ENCODE measurements at regions not wholly inside any gene's neighbourhood (a gene's known extent, or its start where the extent isn't known, plus 50 kb on each side); places are given as distances from the start of the nearest gene placed in this dataset.

- H3K9ac ChIP-seq, result no peak overlapping the region
- H4K20me1 ChIP-seq (ENCODE audit: insufficient read depth), result no peaks in the 10 kb centered on the region
- H3K27ac ChIP-seq, result no peak overlapping the region
- H3K36me3 ChIP-seq (ENCODE audit: insufficient read depth), result no peaks in the 10 kb centered on the region
- no peak overlapping the region for H2AFZ ChIP-seq (ENCODE audit: low read depth)
- H3K4me1 ChIP-seq (ENCODE audit: low read depth, poor library complexity, severe bottlenecking), result no peaks in the 10 kb centered on the region
- no peak for TF ChIP-seq CTCF (conservative IDR thresholded peaks at IDR 0.05; ENCODE audit: low read depth, low read length)
- no peak overlapping the region for H3K4me3 ChIP-seq (IDR thresholded peaks at IDR 0.05; ENCODE audit: insufficient read depth, low read depth, low read length)
- no peak overlapping the region for H3K4me2 ChIP-seq
- no peaks in the 10 kb centered on the region for H3K27me3 ChIP-seq (ENCODE audit: insufficient read depth, low read depth)
- no peaks in the 10 kb centered on the region for H3K79me2 ChIP-seq (ENCODE audit: insufficient read depth, low read depth)
Observed at GRCh38 chr10:109780997-109781396, 142.3 kb downstream of the XPNPEP1 start.

DNA sequence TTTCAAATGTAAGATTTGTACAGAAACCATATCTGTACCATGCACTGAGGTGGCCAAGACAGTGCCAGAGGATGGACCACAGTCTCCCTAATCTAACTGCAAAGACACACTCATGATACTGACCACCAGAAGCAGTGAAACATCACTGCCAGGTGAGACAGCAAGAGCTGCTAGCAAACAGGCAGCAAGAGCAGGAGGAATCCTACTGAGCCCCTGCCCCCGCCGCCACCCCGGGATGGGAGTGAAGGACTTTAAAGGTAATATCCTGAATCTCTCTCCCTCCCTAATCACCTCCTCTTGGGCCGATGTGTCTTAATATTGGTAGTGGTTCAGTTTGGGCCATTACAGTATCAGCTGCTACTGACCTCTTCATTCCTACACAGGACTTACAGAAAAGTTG is 144.3 kb downstream of the XPNPEP1 start:
- Histone ChIP-seq H2AFZ (ENCODE audit: low read depth) (no peak overlapping the region), H3K27ac (no peak overlapping the region), H4K20me1 (ENCODE audit: insufficient read depth) (no peaks in the 10 kb centered on the region), H3K4me2 (no peak overlapping the region), H3K4me3 (IDR thresholded peaks at IDR 0.05; ENCODE audit: insufficient read depth, low read depth, low read length) (no peak overlapping the region), H3K27me3 (ENCODE audit: insufficient read depth, low read depth) (no peaks in the 10 kb centered on the region), H3K36me3 (ENCODE audit: insufficient read depth) (no peaks in the 10 kb centered on the region), H3K4me1 (ENCODE audit: low read depth, poor library complexity, severe bottlenecking) (no peaks in the 10 kb centered on the region), H3K79me2 (ENCODE audit: insufficient read depth, low read depth) (no peaks in the 10 kb centered on the region), H3K9ac (no peak overlapping the region)
- TF ChIP-seq CTCF (conservative IDR thresholded peaks at IDR 0.05; ENCODE audit: low read depth, low read length), result no peak

- H3K27ac ChIP-seq, result no peak overlapping the region
- H3K27me3 ChIP-seq (ENCODE audit: insufficient read depth, low read depth), result no peaks in the 10 kb centered on the region
- no peaks in the 10 kb centered on the region for H4K20me1 ChIP-seq (ENCODE audit: insufficient read depth)
- H3K79me2 ChIP-seq (ENCODE audit: insufficient read depth, low read depth), result no peaks in the 10 kb centered on the region
- no peak overlapping the region for H3K4me3 ChIP-seq (IDR thresholded peaks at IDR 0.05; ENCODE audit: insufficient read depth, low read depth, low read length)
- H3K9ac ChIP-seq, result no peak overlapping the region
- no peaks in the 10 kb centered on the region for H3K4me1 ChIP-seq (ENCODE audit: low read depth, poor library complexity, severe bottlenecking)
- TF ChIP-seq CTCF (conservative IDR thresholded peaks at IDR 0.05; ENCODE audit: low read depth, low read length), result peak; percentile 51
- no peaks in the 10 kb centered on the region for H3K36me3 ChIP-seq (ENCODE audit: insufficient read depth)
- no peak overlapping the region for H3K4me2 ChIP-seq
- peak overlapping the region; percentile 32; the same call in 1 of the 2 replicates for H2AFZ ChIP-seq (ENCODE audit: low read depth)
Observed at GRCh38 chr10:109774121-109774440, 149.2 kb downstream of the XPNPEP1 start.

DNA sequence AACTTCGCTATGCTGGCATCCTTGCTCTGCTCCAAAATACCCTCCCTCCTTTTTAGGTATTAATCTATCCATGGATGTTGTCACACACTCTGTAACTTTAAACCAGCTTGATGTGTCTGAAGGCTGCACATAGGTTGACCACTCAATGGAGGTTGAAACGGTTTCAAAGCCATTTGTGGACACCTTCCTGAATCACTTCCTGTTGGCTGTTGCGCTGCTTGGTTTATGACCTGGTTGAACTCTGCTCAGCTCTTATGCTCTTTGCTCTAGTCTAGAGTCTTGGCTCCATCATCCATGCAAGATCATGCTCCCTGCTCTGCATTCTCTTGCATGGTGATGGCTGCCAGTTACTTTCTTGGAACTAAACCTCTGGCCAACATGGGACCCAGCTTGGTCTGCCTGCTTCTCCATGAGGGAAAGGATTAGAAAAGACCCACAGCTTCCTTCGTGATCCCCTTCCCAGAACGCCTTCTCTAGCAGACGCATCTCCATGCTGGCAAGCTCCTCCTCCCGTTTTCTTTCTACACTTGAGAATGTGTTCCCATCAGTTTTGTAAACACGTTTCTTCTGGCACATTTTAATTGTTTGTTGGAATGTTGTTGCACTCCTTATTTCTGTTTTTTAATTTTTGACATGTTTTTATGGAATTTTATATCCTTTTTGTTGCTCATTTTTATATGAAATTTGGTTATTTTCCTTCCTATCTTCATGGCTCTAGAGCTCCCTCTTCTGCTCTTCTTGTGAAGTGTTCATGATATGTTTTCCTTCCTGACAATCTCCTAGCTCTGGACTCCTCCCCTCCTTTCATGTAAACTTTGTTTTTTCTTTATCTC is 149.8 kb downstream of the XPNPEP1 start:
- no peaks in the 10 kb centered on the region for H3K4me1 ChIP-seq (ENCODE audit: low read depth, poor library complexity, severe bottlenecking)

More for the DNA sequence above, 149.8 kb downstream of the XPNPEP1 start:
- Histone ChIP-seq H3K9ac (no peak overlapping the region), H2AFZ (ENCODE audit: low read depth) (peak overlapping the region; percentile 32; the same call in 1 of the 2 replicates), H3K79me2 (ENCODE audit: insufficient read depth, low read depth) (no peaks in the 10 kb centered on the region), H3K4me2 (no peak overlapping the region), H3K36me3 (ENCODE audit: insufficient read depth) (no peaks in the 10 kb centered on the region), H3K4me3 (IDR thresholded peaks at IDR 0.05; ENCODE audit: insufficient read depth, low read depth, low read length) (no peak overlapping the region), H3K27ac (no peak overlapping the region), H4K20me1 (ENCODE audit: insufficient read depth) (no peaks in the 10 kb centered on the region), H3K27me3 (ENCODE audit: insufficient read depth, low read depth) (no peaks in the 10 kb centered on the region)
- peak; percentile 82 for TF ChIP-seq CTCF (conservative IDR thresholded peaks at IDR 0.05; ENCODE audit: low read depth, low read length)

Measured in KMS-11 (cell line).